PFSK-1 (cell line): ENCODE measurements at regions not wholly inside any gene's neighbourhood (a gene's known extent, or its start where the extent isn't known, plus 50 kb on each side); places are given as distances from the start of the nearest gene placed in this dataset.

Experiments used
- SIN3A ChIP-seq: IDR thresholded peaks from 2 replicates; pipeline ENCODE4 v1.6.1; 2012; ENCODE audit warnings: mild to moderate bottlenecking, low read length, moderate library complexity, borderline replicate concordance; ENCODE audit not compliant: insufficient read depth
- TAF1 ChIP-seq: IDR thresholded peaks from 2 replicates; pipeline ENCODE4 v1.6.1; 2012; ENCODE audit warnings: low read length, control low read depth, borderline replicate concordance; ENCODE audit not compliant: insufficient read depth
- TF ChIP-seq, protein P1 (sequence below), 2 experiments: IDR thresholded peaks; 2 replicates each; pipeline versions ENCODE4 v1.6.1 to v1.8.0; 2011 to 2012; ENCODE audit warnings: low read depth in 2 of 2, low read length in 2 of 2, control low read depth in 1 of 2, inconsistent platforms in 1 of 2, mild to moderate bottlenecking in 1 of 2, moderate library complexity in 1 of 2; ENCODE audit not compliant: insufficient read depth in 1 of 2

DNA sequence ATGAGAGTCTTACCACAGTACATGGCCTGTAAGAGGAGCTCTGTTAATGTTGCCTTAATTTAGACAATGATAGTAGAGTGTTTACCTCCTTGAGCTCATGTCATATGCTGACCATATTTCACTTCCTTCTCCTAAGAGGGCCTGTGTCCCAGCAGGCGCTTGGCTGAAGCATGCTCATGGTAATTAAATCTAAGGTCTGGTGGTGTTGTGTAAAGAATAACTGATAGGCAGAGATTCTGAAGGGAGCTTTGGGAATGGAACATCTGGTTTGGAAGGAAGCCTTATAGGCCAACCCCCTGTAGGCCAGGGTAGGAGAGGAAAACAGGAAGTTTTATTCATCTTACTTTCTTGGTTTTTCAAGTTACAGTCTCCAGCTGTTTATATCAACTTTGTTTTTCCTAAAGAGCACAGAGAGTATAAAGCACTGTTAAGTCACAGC is 300.2 kb downstream of the USP46 start:
- TF ChIP-seq SIN3A = no peak
- TF ChIP-seq TAF1 = no peak
- TF ChIP-seq, protein P1, sequence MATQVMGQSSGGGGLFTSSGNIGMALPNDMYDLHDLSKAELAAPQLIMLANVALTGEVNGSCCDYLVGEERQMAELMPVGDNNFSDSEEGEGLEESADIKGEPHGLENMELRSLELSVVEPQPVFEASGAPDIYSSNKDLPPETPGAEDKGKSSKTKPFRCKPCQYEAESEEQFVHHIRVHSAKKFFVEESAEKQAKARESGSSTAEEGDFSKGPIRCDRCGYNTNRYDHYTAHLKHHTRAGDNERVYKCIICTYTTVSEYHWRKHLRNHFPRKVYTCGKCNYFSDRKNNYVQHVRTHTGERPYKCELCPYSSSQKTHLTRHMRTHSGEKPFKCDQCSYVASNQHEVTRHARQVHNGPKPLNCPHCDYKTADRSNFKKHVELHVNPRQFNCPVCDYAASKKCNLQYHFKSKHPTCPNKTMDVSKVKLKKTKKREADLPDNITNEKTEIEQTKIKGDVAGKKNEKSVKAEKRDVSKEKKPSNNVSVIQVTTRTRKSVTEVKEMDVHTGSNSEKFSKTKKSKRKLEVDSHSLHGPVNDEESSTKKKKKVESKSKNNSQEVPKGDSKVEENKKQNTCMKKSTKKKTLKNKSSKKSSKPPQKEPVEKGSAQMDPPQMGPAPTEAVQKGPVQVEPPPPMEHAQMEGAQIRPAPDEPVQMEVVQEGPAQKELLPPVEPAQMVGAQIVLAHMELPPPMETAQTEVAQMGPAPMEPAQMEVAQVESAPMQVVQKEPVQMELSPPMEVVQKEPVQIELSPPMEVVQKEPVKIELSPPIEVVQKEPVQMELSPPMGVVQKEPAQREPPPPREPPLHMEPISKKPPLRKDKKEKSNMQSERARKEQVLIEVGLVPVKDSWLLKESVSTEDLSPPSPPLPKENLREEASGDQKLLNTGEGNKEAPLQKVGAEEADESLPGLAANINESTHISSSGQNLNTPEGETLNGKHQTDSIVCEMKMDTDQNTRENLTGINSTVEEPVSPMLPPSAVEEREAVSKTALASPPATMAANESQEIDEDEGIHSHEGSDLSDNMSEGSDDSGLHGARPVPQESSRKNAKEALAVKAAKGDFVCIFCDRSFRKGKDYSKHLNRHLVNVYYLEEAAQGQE (IDR thresholded peaks at IDR 0.05; ENCODE audit: insufficient read depth in 1 of 2, low read depth in 2 of 2, low read length in 2 of 2) = no peak
